KMS-11 (cell line): ENCODE measurements at regions not wholly inside any gene's neighbourhood (a gene's known extent, or its start where the extent isn't known, plus 50 kb on each side); places are given as distances from the start of the nearest gene placed in this dataset.

Source experiments
- H2AFZ ChIP-seq: fragments of 200-600 bp; sonication (generic); 2 replicates; pipeline ENCODE4 v1.6.1; 2016; ENCODE audit warnings: antibody characterized with exemption, mixed run types, low read depth
- H3K27ac ChIP-seq: fragments of 200-600 bp; sonication (generic); 2 replicates; pipeline ENCODE4 v1.6.1; 2016; ENCODE audit warnings: mild to moderate bottlenecking, mixed run types
- H3K27me3 ChIP-seq: fragments of 200-600 bp; sonication (generic); 2 replicates; pipeline ENCODE4 v1.6.1; 2017; ENCODE audit warnings: mild to moderate bottlenecking, low read depth, mixed run types, moderate library complexity; ENCODE audit not compliant: insufficient read depth
- H3K36me3 ChIP-seq: fragments of 200-600 bp; sonication (generic); 2 replicates; pipeline ENCODE4 v1.6.1; 2017; ENCODE audit warnings: mild to moderate bottlenecking, mixed run types; ENCODE audit not compliant: insufficient read depth
- H3K4me1 ChIP-seq: fragments of 200-600 bp; sonication (generic); 2 replicates; pipeline ENCODE4 v1.6.1; 2016; ENCODE audit warnings: mild to moderate bottlenecking, low read depth, mixed run types; ENCODE audit not compliant: poor library complexity, severe bottlenecking
- H3K4me2 ChIP-seq: fragments of 200-600 bp; sonication (generic); 2 replicates; pipeline ENCODE4 v1.7.0; 2016; ENCODE audit warnings: mild to moderate bottlenecking, mixed run types
- H3K4me3 ChIP-seq: fragments of 200-600 bp; sonication (generic); IDR thresholded peaks from 2 replicates; pipeline ENCODE4 v1.6.1; 2017; ENCODE audit warnings: low read depth, low read length, mixed read lengths; ENCODE audit not compliant: insufficient read depth
- H3K79me2 ChIP-seq: fragments of 200-600 bp; sonication (generic); 2 replicates; pipeline ENCODE4 v1.6.1; 2016; ENCODE audit warnings: low read depth, mixed run types; ENCODE audit not compliant: insufficient read depth
- H3K9ac ChIP-seq: fragments of 200-600 bp; sonication (generic); 2 replicates; pipeline ENCODE4 v1.6.1; 2016; ENCODE audit warnings: mild to moderate bottlenecking, mixed run types
- H4K20me1 ChIP-seq: fragments of 200-600 bp; sonication (generic); 2 replicates; pipeline ENCODE4 v1.6.1; 2016; ENCODE audit warnings: mild to moderate bottlenecking, mixed run types; ENCODE audit not compliant: insufficient read depth
- CTCF ChIP-seq: fragments of 200-600 bp; sonication (generic); conservative IDR thresholded peaks from 2 replicates; pipeline ENCODE4 v1.6.1; 2017; ENCODE audit warnings: low read depth, mild to moderate bottlenecking, antibody characterized with exemption, low read length, moderate library complexity, mixed read lengths

GRCh38 chr17:22599322-22599721 lies 907.0 kb downstream of the KCNJ18 start:
- no peak overlapping the region for H3K4me3 ChIP-seq
- H3K4me1 ChIP-seq: no peaks in the 10 kb centered on the region
- H3K79me2 ChIP-seq: no peaks in the 10 kb centered on the region
- H3K27me3 ChIP-seq: no peaks in the 10 kb centered on the region
- no peak overlapping the region for H3K9ac ChIP-seq
- H2AFZ ChIP-seq: no peak overlapping the region
- H3K36me3 ChIP-seq: no peaks in the 10 kb centered on the region
- H4K20me1 ChIP-seq: no peaks in the 10 kb centered on the region
- TF ChIP-seq CTCF: no peak
- no peak overlapping the region for H3K27ac ChIP-seq
- H3K4me2 ChIP-seq: no peak overlapping the region

- Histone ChIP-seq H3K9ac (no peak overlapping the region), H3K4me3 (no peak overlapping the region), H3K36me3 (no peaks in the 10 kb centered on the region), H3K4me1 (no peaks in the 10 kb centered on the region), H3K79me2 (no peaks in the 10 kb centered on the region), H3K27ac (no peak overlapping the region), H4K20me1 (no peaks in the 10 kb centered on the region), H2AFZ (no peak overlapping the region), H3K4me2 (no peak overlapping the region), H3K27me3 (no peaks in the 10 kb centered on the region)
- TF ChIP-seq CTCF: peak; percentile 44; the same call in 1 of the 2 replicates
Measured at GRCh38 chr17:22600644-22601298, 908.4 kb downstream of the KCNJ18 start.
